Thoracic aorta (tissue), 2 donors: ENCODE measurements at regions not wholly inside any gene's neighbourhood (a gene's known extent, or its start where the extent isn't known, plus 50 kb on each side); places are given as distances from the start of the nearest gene placed in this dataset.

ENCODE experiments used
- ATAC-seq: fragments of 150-250 bp; one replicate; pipeline ENCODE4 v1.8.0; 2017; ENCODE audit warnings: low read depth; ENCODE audit not compliant: insufficient number of reproducible peaks, low FRiP score
- DNase-seq: peaks from one replicate; pipeline ENCODE4 v3.0.0-alpha.2; 2020; ENCODE audit warnings: low spot score
- H3K27ac ChIP-seq, 2 donors: fragments of 200-600 bp; sonication (generic); 1 replicate in 1 of 2; 2 replicates in 1 of 2; pipeline ENCODE4 v1.5.1; 2016; ENCODE audit warnings: mild to moderate bottlenecking in 2 of 2, moderate library complexity in 2 of 2
- H3K27me3 ChIP-seq: fragments of 200-600 bp; sonication (generic); replicated peaks from 2 replicates; pipeline ENCODE4 v1.6.0; 2016; ENCODE audit warnings: mild to moderate bottlenecking; ENCODE audit not compliant: insufficient read depth
- H3K36me3 ChIP-seq: fragments of 200-600 bp; sonication (generic); one replicate; pipeline ENCODE4 v1.5.1; 2016
- H3K4me1 ChIP-seq, 2 donors: fragments of 200-600 bp; sonication (generic); 1 replicate in 1 of 2; 2 replicates in 1 of 2; pipeline versions ENCODE4 v1.5.1 to v1.6.0; 2016; ENCODE audit warnings: low read depth in 2 of 2, mild to moderate bottlenecking in 1 of 2; ENCODE audit not compliant: control insufficient read depth in 1 of 2
- H3K4me3 ChIP-seq: fragments of 200-600 bp; sonication (generic); 2 replicates; pipeline ENCODE4 v1.5.1; 2016; ENCODE audit warnings: mild to moderate bottlenecking
- H3K9me3 ChIP-seq: fragments of 200-600 bp; sonication (generic); 2 replicates; pipeline ENCODE4 v1.5.1; 2016
- CTCF ChIP-seq: fragments of 200-600 bp; sonication (generic); IDR thresholded peaks from one replicate; pipeline ENCODE4 v1.5.1; 2019; ENCODE audit warnings: antibody characterized with exemption

GRCh38 chr3:128556384-128556783 lies 63.4 kb upstream of the GATA2 start:
- DNase-seq (no peak), ATAC-seq (no peak)
- no peaks in the 10 kb centered on the region for H3K4me1 ChIP-seq
- no peak overlapping the region for H3K27ac ChIP-seq
- no peaks in the 10 kb centered on the region for H3K36me3 ChIP-seq
- no peaks in the 10 kb centered on the region for H3K9me3 ChIP-seq
- TF ChIP-seq CTCF: no peak
- no peaks in the 10 kb centered on the region for H3K27me3 ChIP-seq
- H3K4me3 ChIP-seq: no peak overlapping the region

- no peaks in the 10 kb centered on the region for H3K36me3 ChIP-seq
- ATAC-seq (no peak), DNase-seq (no peak)
- H3K4me3 ChIP-seq: no peak overlapping the region
- no peaks in the 10 kb centered on the region for H3K27me3 ChIP-seq
- H3K4me1 ChIP-seq: no peaks in the 10 kb centered on the region
- H3K27ac ChIP-seq: no peak overlapping the region
- H3K9me3 ChIP-seq: no peaks in the 10 kb centered on the region
- no peak for TF ChIP-seq CTCF
Observed at GRCh38 chr3:128555841-128556240, 62.8 kb upstream of the GATA2 start.

GRCh38 chr3:128555098-128555825 lies 62.3 kb upstream of the GATA2 start:
- no peak for TF ChIP-seq CTCF
- no peak overlapping the region for H3K27ac ChIP-seq
- ATAC-seq: no peak
- H3K36me3 ChIP-seq: no peaks in the 10 kb centered on the region
- no peaks in the 10 kb centered on the region for H3K4me1 ChIP-seq
- H3K27me3 ChIP-seq: no peaks in the 10 kb centered on the region
- no peak for DNase-seq
- no peak overlapping the region for H3K4me3 ChIP-seq
- H3K9me3 ChIP-seq: no peaks in the 10 kb centered on the region

- Histone ChIP-seq H3K9me3 (no peaks in the 10 kb centered on the region), H3K27ac (no peak overlapping the region), H3K4me3 (no peak overlapping the region), H3K4me1 (peaks cover 0 to 2% of the 10 kb centered on the region in 2 donors), H3K36me3 (no peaks in the 10 kb centered on the region), H3K27me3 (no peaks in the 10 kb centered on the region)
- no peak for TF ChIP-seq CTCF
- ATAC-seq (no peak), DNase-seq (no peak)
Observed at GRCh38 chr3:128554465-128555097, 61.6 kb upstream of the GATA2 start.

GRCh38 chr3:128554100-128554464 lies 61.1 kb upstream of the GATA2 start:
- Histone ChIP-seq H3K4me1 (peaks cover 0 to 7% of the 10 kb centered on the region in 2 donors), H3K4me3 (no peak overlapping the region), H3K9me3 (no peaks in the 10 kb centered on the region), H3K36me3 (no peaks in the 10 kb centered on the region), H3K27me3 (no peaks in the 10 kb centered on the region), H3K27ac (no peak overlapping the region)
- ATAC-seq: no peak
- no peak for TF ChIP-seq CTCF
- no peak for DNase-seq
